Hematopoietic multipotent progenitor cell treated with erythropoietin and hydrocortisone succinate and interleukin-3 and kit ligand, for 8 days (in vitro differentiated cells): ENCODE measurements at regions not wholly inside any gene's neighbourhood (a gene's known extent, or its start where the extent isn't known, plus 50 kb on each side); places are given as distances from the start of the nearest gene placed in this dataset.

Source experiments
- DNase-seq: peaks from one replicate; pipeline ENCODE4 v3.0.0-alpha.2; 2015

- no peak for DNase-seq
Measured at GRCh38 chr7:21167942-21168341, 259.9 kb upstream of the SP4 start.

GRCh38 chr7:21169667-21170580, 258.0 kb upstream of the SP4 start:
- no peak for DNase-seq

- DNase-seq = no peak
Measured at GRCh38 chr7:21172800-21173199, 255.1 kb upstream of the SP4 start.

GRCh38 chr7:21173436-21173835, 254.4 kb upstream of the SP4 start:
- DNase-seq = no peak

- no peak for DNase-seq
Measured at GRCh38 chr7:21175714-21176113, 252.2 kb upstream of the SP4 start.

GRCh38 chr7:21184942-21185652, 242.8 kb upstream of the SP4 start:
- no peak for DNase-seq

- no peak for DNase-seq
Measured at GRCh38 chr7:21185653-21186265, 242.1 kb upstream of the SP4 start.

GRCh38 chr7:21191321-21192073, 236.4 kb upstream of the SP4 start:
- no peak for DNase-seq

- DNase-seq = no peak
Measured at GRCh38 chr7:21192657-21193056, 235.2 kb upstream of the SP4 start.

- no peak for DNase-seq
Measured at GRCh38 chr7:21193895-21194294, 234.0 kb upstream of the SP4 start.

GRCh38 chr7:21194936-21195335, 232.9 kb upstream of the SP4 start:
- DNase-seq = no peak

GRCh38 chr7:21198921-21199320, 229.0 kb upstream of the SP4 start:
- DNase-seq = no peak

GRCh38 chr7:21200503-21200902, 227.4 kb upstream of the SP4 start:
- DNase-seq = no peak

- DNase-seq = no peak
Measured at GRCh38 chr7:21214657-21215056, 213.2 kb upstream of the SP4 start.

GRCh38 chr7:21215307-21215706, 212.6 kb upstream of the SP4 start:
- DNase-seq = no peak

GRCh38 chr7:21217365-21217764, 210.5 kb upstream of the SP4 start:
- DNase-seq = no peak

- no peak for DNase-seq
Measured at GRCh38 chr7:21218155-21218554, 209.7 kb upstream of the SP4 start.

GRCh38 chr7:21221130-21221529, 206.8 kb upstream of the SP4 start:
- DNase-seq = no peak

- DNase-seq = no peak
Measured at GRCh38 chr7:21238400-21239116, 189.3 kb upstream of the SP4 start.

GRCh38 chr7:21243265-21243664, 184.6 kb upstream of the SP4 start:
- no peak for DNase-seq

- no peak for DNase-seq
Measured at GRCh38 chr7:21251151-21251800, 176.6 kb upstream of the SP4 start.
